ENCODE measurements at regions not wholly inside any gene's neighbourhood (a gene's known extent, or its start where the extent isn't known, plus 50 kb on each side); places are given as distances from the start of the nearest gene placed in this dataset.
"Not testable (repeated sequence)": the region's sequence is repeated elsewhere in the genome, so short reads cannot be mapped to it uniquely, and the experiment has no call there.

DNA sequence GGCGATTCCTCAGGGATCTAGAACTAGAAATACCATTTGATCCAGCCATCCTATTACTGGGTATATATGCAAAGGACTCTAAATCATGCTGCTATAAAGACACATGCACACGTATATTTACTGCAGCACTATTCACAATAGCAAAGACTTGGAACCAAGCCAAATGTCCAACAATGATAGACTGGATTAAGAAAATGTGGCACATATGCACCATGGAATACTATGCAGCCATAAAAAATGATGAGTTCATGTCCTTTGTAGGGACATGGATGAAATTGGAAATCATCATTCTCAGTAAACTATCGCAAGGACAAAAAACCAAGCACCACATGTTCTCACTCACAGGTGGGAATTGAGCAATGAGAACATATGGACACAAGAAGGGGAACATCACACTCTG is 93.1 kb upstream of the NT5E start:
- TF ChIP-seq, protein P1, sequence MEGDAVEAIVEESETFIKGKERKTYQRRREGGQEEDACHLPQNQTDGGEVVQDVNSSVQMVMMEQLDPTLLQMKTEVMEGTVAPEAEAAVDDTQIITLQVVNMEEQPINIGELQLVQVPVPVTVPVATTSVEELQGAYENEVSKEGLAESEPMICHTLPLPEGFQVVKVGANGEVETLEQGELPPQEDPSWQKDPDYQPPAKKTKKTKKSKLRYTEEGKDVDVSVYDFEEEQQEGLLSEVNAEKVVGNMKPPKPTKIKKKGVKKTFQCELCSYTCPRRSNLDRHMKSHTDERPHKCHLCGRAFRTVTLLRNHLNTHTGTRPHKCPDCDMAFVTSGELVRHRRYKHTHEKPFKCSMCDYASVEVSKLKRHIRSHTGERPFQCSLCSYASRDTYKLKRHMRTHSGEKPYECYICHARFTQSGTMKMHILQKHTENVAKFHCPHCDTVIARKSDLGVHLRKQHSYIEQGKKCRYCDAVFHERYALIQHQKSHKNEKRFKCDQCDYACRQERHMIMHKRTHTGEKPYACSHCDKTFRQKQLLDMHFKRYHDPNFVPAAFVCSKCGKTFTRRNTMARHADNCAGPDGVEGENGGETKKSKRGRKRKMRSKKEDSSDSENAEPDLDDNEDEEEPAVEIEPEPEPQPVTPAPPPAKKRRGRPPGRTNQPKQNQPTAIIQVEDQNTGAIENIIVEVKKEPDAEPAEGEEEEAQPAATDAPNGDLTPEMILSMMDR (IDR thresholded peaks at IDR 0.05), result not testable (repeated sequence)
- not testable (repeated sequence) for TF ChIP-seq POLR2A (IDR thresholded peaks at IDR 0.05)

Data from ovary (tissue), 3 donors.